ENCODE measurements at regions not wholly inside any gene's neighbourhood (a gene's known extent, or its start where the extent isn't known, plus 50 kb on each side); places are given as distances from the start of the nearest gene placed in this dataset.

- TF ChIP-seq, protein P1, sequence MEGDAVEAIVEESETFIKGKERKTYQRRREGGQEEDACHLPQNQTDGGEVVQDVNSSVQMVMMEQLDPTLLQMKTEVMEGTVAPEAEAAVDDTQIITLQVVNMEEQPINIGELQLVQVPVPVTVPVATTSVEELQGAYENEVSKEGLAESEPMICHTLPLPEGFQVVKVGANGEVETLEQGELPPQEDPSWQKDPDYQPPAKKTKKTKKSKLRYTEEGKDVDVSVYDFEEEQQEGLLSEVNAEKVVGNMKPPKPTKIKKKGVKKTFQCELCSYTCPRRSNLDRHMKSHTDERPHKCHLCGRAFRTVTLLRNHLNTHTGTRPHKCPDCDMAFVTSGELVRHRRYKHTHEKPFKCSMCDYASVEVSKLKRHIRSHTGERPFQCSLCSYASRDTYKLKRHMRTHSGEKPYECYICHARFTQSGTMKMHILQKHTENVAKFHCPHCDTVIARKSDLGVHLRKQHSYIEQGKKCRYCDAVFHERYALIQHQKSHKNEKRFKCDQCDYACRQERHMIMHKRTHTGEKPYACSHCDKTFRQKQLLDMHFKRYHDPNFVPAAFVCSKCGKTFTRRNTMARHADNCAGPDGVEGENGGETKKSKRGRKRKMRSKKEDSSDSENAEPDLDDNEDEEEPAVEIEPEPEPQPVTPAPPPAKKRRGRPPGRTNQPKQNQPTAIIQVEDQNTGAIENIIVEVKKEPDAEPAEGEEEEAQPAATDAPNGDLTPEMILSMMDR (IDR thresholded peaks at IDR 0.05) = no peak
- TF ChIP-seq POLR2A (IDR thresholded peaks at IDR 0.05; ENCODE audit: low read depth) (no peak), POLR2AphosphoS5 (IDR thresholded peaks at IDR 0.05) (no peak)
These were observed 105.4 kb upstream of the MPP7 start for GRCh38 chr10:28408237-28408777.
